DMS 273 treated with DMSO at 0.1 percent for 48 hours (cell line): ENCODE measurements at regions not wholly inside any gene's neighbourhood (a gene's known extent, or its start where the extent isn't known, plus 50 kb on each side); places are given as distances from the start of the nearest gene placed in this dataset.
"Not testable (repeated sequence)": the region's sequence is repeated elsewhere in the genome, so short reads cannot be mapped to it uniquely, and the experiment has no call there.

Experiments used
- DNase-seq: peaks from one replicate; lab custom pipeline; 2025; lab: John Stamatoyannopoulos, UW

GRCh38 chr7:109462171-109462570 is 892.5 kb downstream of the DNAJB9 start:
- DNase-seq: no peak

- DNase-seq: not testable (repeated sequence)
Measured at GRCh38 chr7:109467729-109468128, 898.1 kb downstream of the DNAJB9 start.

- DNase-seq: no peak
Measured at GRCh38 chr7:109473172-109473571, 903.5 kb downstream of the DNAJB9 start.

- DNase-seq: no peak
Measured at GRCh38 chr7:109476409-109476808, 906.7 kb downstream of the DNAJB9 start.

GRCh38 chr7:109479388-109479787 is 909.7 kb downstream of the DNAJB9 start:
- DNase-seq: no peak

- not testable (repeated sequence) for DNase-seq
Measured at GRCh38 chr7:109490607-109491006, 920.9 kb downstream of the DNAJB9 start.

- no peak for DNase-seq
Measured at GRCh38 chr7:109497053-109497452, 927.4 kb downstream of the DNAJB9 start.

- DNase-seq: no peak
Measured at GRCh38 chr7:109498131-109498530, 928.5 kb downstream of the DNAJB9 start.

- no peak for DNase-seq
Measured at GRCh38 chr7:109503421-109503820, 933.7 kb downstream of the DNAJB9 start.

- no peak for DNase-seq
Measured at GRCh38 chr7:109522585-109522984, 952.9 kb downstream of the DNAJB9 start.

GRCh38 chr7:109527833-109528232 is 958.2 kb downstream of the DNAJB9 start:
- DNase-seq: no peak

GRCh38 chr7:109529712-109530111 is 960.0 kb downstream of the DNAJB9 start:
- DNase-seq: no peak

GRCh38 chr7:109532262-109532992 is 962.8 kb downstream of the DNAJB9 start:
- no peak for DNase-seq

- DNase-seq: no peak
Measured at GRCh38 chr7:109545686-109546085, 976.0 kb downstream of the DNAJB9 start.

GRCh38 chr7:109549471-109550193 is 980.0 kb downstream of the DNAJB9 start:
- DNase-seq: no peak

- no peak for DNase-seq
Measured at GRCh38 chr7:109552017-109552416, 982.3 kb downstream of the DNAJB9 start.

GRCh38 chr7:109577265-109577664 is 1007.6 kb downstream of the DNAJB9 start:
- no peak for DNase-seq

GRCh38 chr7:109579901-109580300 is 1010.2 kb downstream of the DNAJB9 start:
- DNase-seq: no peak

- DNase-seq: no peak
Measured at GRCh38 chr7:109582211-109582610, 1012.5 kb downstream of the DNAJB9 start.

GRCh38 chr7:109596948-109597347 is 1027.3 kb downstream of the DNAJB9 start:
- not testable (repeated sequence) for DNase-seq

- no peak for DNase-seq
Measured at GRCh38 chr7:109611656-109612055, 1042.0 kb downstream of the DNAJB9 start.

- DNase-seq: no peak
Measured at GRCh38 chr7:109616551-109617069, 1046.9 kb downstream of the DNAJB9 start.

- DNase-seq: no peak
Measured at GRCh38 chr7:109622320-109622719, 1052.6 kb downstream of the DNAJB9 start.
